ENCODE measurements at regions not wholly inside any gene's neighbourhood (a gene's known extent, or its start where the extent isn't known, plus 50 kb on each side); places are given as distances from the start of the nearest gene placed in this dataset.

- Histone ChIP-seq H3K36me3 (no peaks in the 10 kb centered on the region), H3K4me3 (no peak overlapping the region), H3K9me3 (no peaks in the 10 kb centered on the region), H3K4me1 (no peaks in the 10 kb centered on the region), H3K27me3 (no peaks in the 10 kb centered on the region), H3K27ac (no peak overlapping the region)
- TF ChIP-seq, protein P1, sequence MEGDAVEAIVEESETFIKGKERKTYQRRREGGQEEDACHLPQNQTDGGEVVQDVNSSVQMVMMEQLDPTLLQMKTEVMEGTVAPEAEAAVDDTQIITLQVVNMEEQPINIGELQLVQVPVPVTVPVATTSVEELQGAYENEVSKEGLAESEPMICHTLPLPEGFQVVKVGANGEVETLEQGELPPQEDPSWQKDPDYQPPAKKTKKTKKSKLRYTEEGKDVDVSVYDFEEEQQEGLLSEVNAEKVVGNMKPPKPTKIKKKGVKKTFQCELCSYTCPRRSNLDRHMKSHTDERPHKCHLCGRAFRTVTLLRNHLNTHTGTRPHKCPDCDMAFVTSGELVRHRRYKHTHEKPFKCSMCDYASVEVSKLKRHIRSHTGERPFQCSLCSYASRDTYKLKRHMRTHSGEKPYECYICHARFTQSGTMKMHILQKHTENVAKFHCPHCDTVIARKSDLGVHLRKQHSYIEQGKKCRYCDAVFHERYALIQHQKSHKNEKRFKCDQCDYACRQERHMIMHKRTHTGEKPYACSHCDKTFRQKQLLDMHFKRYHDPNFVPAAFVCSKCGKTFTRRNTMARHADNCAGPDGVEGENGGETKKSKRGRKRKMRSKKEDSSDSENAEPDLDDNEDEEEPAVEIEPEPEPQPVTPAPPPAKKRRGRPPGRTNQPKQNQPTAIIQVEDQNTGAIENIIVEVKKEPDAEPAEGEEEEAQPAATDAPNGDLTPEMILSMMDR (IDR thresholded peaks at IDR 0.05): no peak
- TF ChIP-seq POLR2A (IDR thresholded peaks at IDR 0.05): no peak
- intact Hi-C loops (cut with DNase I; ENCODE audit: low total_unique reads): no loop called here
- no peak for DNase-seq
Measured at GRCh38 chr13:106122234-106122633, 413.2 kb downstream of the EFNB2 start.

DNA sequence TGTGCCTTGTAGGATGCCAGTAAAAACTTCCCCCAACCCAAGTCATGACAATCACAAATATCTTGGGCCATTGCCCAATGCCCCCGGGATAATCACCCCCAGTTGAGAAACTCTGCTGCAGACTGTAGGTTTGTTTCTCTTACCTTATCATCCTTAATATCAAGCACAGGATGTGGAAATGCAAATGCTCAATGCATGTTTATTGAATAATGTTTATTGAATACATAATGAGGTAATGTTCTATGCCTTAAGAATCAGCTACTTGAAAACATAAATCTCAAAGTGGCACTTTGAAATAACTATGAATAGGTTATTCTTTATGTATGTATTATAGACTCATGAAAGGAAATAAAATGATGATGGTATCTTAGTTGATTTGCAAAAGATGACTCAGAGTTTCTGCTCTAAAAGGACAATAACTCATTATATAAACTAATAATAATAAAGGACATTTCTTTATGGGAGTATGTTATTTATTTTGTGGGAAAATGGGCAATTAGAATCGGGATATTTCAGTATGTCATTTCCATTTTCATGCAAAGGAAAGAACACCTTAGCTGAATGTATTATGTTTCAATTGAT lies 414.2 kb downstream of the EFNB2 start:
- no peak for DNase-seq
- Histone ChIP-seq H3K9me3 (no peaks in the 10 kb centered on the region), H3K4me1 (no peaks in the 10 kb centered on the region), H3K4me3 (no peak overlapping the region), H3K36me3 (no peaks in the 10 kb centered on the region), H3K27ac (no peak overlapping the region), H3K27me3 (no peaks in the 10 kb centered on the region)
- TF ChIP-seq, protein P1 (IDR thresholded peaks at IDR 0.05): no peak
- TF ChIP-seq POLR2A (IDR thresholded peaks at IDR 0.05): no peak
- intact Hi-C loops (cut with DNase I; ENCODE audit: low total_unique reads): no loop called here

- DNase-seq: no peak
- Histone ChIP-seq H3K4me3 (no peak overlapping the region), H3K9me3 (no peaks in the 10 kb centered on the region), H3K4me1 (no peaks in the 10 kb centered on the region), H3K36me3 (no peaks in the 10 kb centered on the region), H3K27ac (no peak overlapping the region), H3K27me3 (no peaks in the 10 kb centered on the region)
- TF ChIP-seq, protein P1 (IDR thresholded peaks at IDR 0.05): no peak
- intact Hi-C loops (cut with DNase I; ENCODE audit: low total_unique reads): no loop called here
Measured at GRCh38 chr13:106118996-106119395, 416.5 kb downstream of the EFNB2 start.

DNA sequence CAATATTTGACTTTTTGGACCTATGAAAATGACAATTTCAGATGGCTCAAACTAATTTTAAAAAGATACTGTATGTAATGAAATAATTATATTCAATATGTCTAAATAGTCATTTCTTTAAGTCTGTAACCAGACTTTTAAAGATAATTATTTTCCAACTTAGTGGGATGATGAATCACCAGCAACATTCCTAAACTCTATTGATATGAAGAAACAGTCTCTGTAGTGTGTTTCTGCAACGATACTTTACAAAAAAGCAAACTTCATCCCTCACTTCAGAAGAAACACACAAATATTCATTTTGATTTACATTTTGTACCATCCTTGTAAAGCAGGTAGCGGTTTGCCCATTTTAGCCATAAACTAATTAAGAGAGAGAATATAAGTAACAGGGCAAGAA lies 417.4 kb downstream of the EFNB2 start:
- Histone ChIP-seq H3K27me3 (no peaks in the 10 kb centered on the region), H3K4me1 (no peaks in the 10 kb centered on the region), H3K36me3 (no peaks in the 10 kb centered on the region), H3K4me3 (no peak overlapping the region), H3K27ac (no peak overlapping the region), H3K9me3 (no peaks in the 10 kb centered on the region)
- TF ChIP-seq, protein P1 (IDR thresholded peaks at IDR 0.05): no peak
- TF ChIP-seq POLR2A (IDR thresholded peaks at IDR 0.05): no peak
- DNase-seq: no peak
- intact Hi-C loops (cut with DNase I; ENCODE audit: low total_unique reads): no loop called here

GRCh38 chr13:106117640-106118039 lies 417.8 kb downstream of the EFNB2 start:
- Histone ChIP-seq H3K9me3 (no peaks in the 10 kb centered on the region), H3K4me3 (no peak overlapping the region), H3K4me1 (no peaks in the 10 kb centered on the region), H3K27ac (no peak overlapping the region), H3K36me3 (no peaks in the 10 kb centered on the region), H3K27me3 (no peaks in the 10 kb centered on the region)
- intact Hi-C loops (cut with DNase I; ENCODE audit: low total_unique reads): no loop called here
- TF ChIP-seq POLR2A (IDR thresholded peaks at IDR 0.05): no peak
- TF ChIP-seq, protein P1 (IDR thresholded peaks at IDR 0.05): no peak
- no peak for DNase-seq
